ENCODE measurements at regions not wholly inside any gene's neighbourhood (a gene's known extent, or its start where the extent isn't known, plus 50 kb on each side); places are given as distances from the start of the nearest gene placed in this dataset.

- Histone ChIP-seq H4K91ac (replicated peaks; ENCODE audit: insufficient read length, low read length) (no peak overlapping the region), H2BK120ac (replicated peaks; ENCODE audit: low read depth, low read length) (no peak overlapping the region), H3K79me1 (ENCODE audit: low read depth, low read length) (no peaks in the 10 kb centered on the region), H3K4me2 (ENCODE audit: insufficient read depth in 1 of 2, low read depth in 2 of 2, low read length in 2 of 2) (no peak overlapping the region), H4K20me1 (replicated peaks in 1 of 2; ENCODE audit: control insufficient read depth in 1 of 2, insufficient read depth in 2 of 2, low read length in 2 of 2) (no peaks in the 10 kb centered on the region), H3K14ac (ENCODE audit: insufficient read length) (no peak overlapping the region), H3K18ac (ENCODE audit: extremely low read depth, low read length) (no peak overlapping the region), H2BK20ac (ENCODE audit: low read length) (no peak overlapping the region), H3K4me3 (ENCODE audit: extremely low read depth in 1 of 4, insufficient read depth in 2 of 4, low read depth in 3 of 4, low read length in 4 of 4) (no peak overlapping the region), H2AK5ac (ENCODE audit: low read depth, low read length) (no peak overlapping the region), H3K79me2 (ENCODE audit: control insufficient read depth in 1 of 2, insufficient read depth in 2 of 2, low read length in 2 of 2) (no peaks in the 10 kb centered on the region), H3K4me1 (replicated peaks in 1 of 4; ENCODE audit: control insufficient read depth in 3 of 4, insufficient read depth in 4 of 4, low read length in 3 of 4) (peaks cover 7 to 11% (median 11%) of the 10 kb centered on the region in 4 experiments), H2BK15ac (ENCODE audit: low read length) (no peak overlapping the region), H3K23ac (ENCODE audit: insufficient read length) (no peak overlapping the region), H3K27ac (ENCODE audit: low read depth, low read length) (no peak overlapping the region), H3K56ac (replicated peaks; ENCODE audit: insufficient read length, low read depth, low read length) (no peak overlapping the region), H3K27me3 (replicated peaks in 1 of 4; ENCODE audit: control insufficient read depth in 3 of 4, extremely low read depth in 1 of 4, insufficient read depth in 3 of 4, low read length in 3 of 4) (no peaks in the 10 kb centered on the region; a peak in 1 of 7 replicates), H3K9ac (replicated peaks in 1 of 4; ENCODE audit: extremely low read depth in 1 of 4, low read depth in 3 of 4, low read length in 3 of 4) (no peak overlapping the region), H3K23me2 (ENCODE audit: low read depth, low read length) (peaks cover 3% of the 10 kb centered on the region; the same call in 1 of the 2 replicates), H3K9me3 (ENCODE audit: insufficient read depth in 2 of 2, low read depth in 1 of 2, low read length in 1 of 2) (peaks cover 9 to 11% of the 10 kb centered on the region in 2 experiments), H2AFZ (ENCODE audit: low read length) (no peak overlapping the region), H2BK12ac (ENCODE audit: low read depth, low read length) (no peak overlapping the region), H3K4ac (replicated peaks; ENCODE audit: insufficient read length, low read depth, low read length) (no peak overlapping the region), H3K36me3 (ENCODE audit: control insufficient read depth in 2 of 4, insufficient read depth in 4 of 4, low read length in 3 of 4) (0 out of 8 replicates have a peak, but pooled peaks cover 0 to 3% (median 0%) of the 10 kb centered on the region in 4 experiments), H4K5ac (ENCODE audit: insufficient read length, low read depth, low read length) (no peak overlapping the region), H2BK5ac (ENCODE audit: low read depth, low read length) (no peak overlapping the region), H4K8ac (ENCODE audit: extremely low read depth, insufficient read depth, low read length) (no peak overlapping the region)
- DNase-seq (ENCODE audit: low read depth in 1 of 2, low spot score in 2 of 2) (no peak), FAIRE-seq (no peak)
- POLR2A ChIA-PET (ENCODE audit: partially characterized antibody) = no interaction called here
- TF ChIP-seq BRCA1 (IDR thresholded peaks at IDR 0.05; ENCODE audit: low read depth, low read length) = no peak
- TF ChIP-seq CREB1 (IDR thresholded peaks at IDR 0.05) = no peak
- no peak for TF ChIP-seq NANOG (IDR thresholded peaks at IDR 0.05; ENCODE audit: insufficient read depth, low read depth, low read length, poor library complexity, severe bottlenecking)
- no peak for TF ChIP-seq ASH2L (IDR thresholded peaks at IDR 0.05; ENCODE audit: low read length)
- no peak for TF ChIP-seq RBBP5 (IDR thresholded peaks at IDR 0.05; ENCODE audit: borderline replicate concordance, low read depth, low read length)
- no peak for TF ChIP-seq POU5F1 (IDR thresholded peaks at IDR 0.05; ENCODE audit: low read depth, low read length)
- TF ChIP-seq RXRA (IDR thresholded peaks at IDR 0.05; ENCODE audit: insufficient read depth, low read depth, low read length) = no peak
- no peak for TF ChIP-seq ATF2 (IDR thresholded peaks at IDR 0.05; ENCODE audit: low read length)
- no peak for TF ChIP-seq SRF (IDR thresholded peaks at IDR 0.05; ENCODE audit: low read depth, low read length)
- TF ChIP-seq CHD2 (IDR thresholded peaks at IDR 0.05; ENCODE audit: low read length) = no peak
- no peak for TF ChIP-seq SP2 (IDR thresholded peaks at IDR 0.05; ENCODE audit: low read length)
- no peak for TF ChIP-seq KDM4A (IDR thresholded peaks at IDR 0.05; ENCODE audit: low read depth, low read length, severe bottlenecking)
- no peak for TF ChIP-seq JUN (IDR thresholded peaks at IDR 0.05; ENCODE audit: low read depth, low read length)
- TF ChIP-seq BACH1 (IDR thresholded peaks at IDR 0.05; ENCODE audit: low read length) = no peak
- TF ChIP-seq TEAD4 (IDR thresholded peaks at IDR 0.05; ENCODE audit: low read depth, low read length) = no peak
- CTCF ChIA-PET (ENCODE audit: partially characterized antibody) = interaction anchor here (0.6 to 1.3 kb wide), 3 partner anchors 39 to 164 kb away, joined by 3 to 4 read pairs (median 3); no protein-coding TSS in a partner anchor
- WGBS, 2 experiments (ENCODE audit: extremely low coverage in 1 of 2, insufficient coverage in 1 of 2, insufficient read length in 1 of 2, insufficient replicate concordance in 2 of 2, low coverage in 1 of 2, low lambda C conversion rate in 2 of 2, missing lambda C conversion rate in 1 of 2) = 89% methylated on average over 6 of the region's 6 CpGs; no CpG with 5 or more reads in 1 of the 2 experiments
Observed at GRCh38 chr9:88742483-88742882, 207.5 kb downstream of the NXNL2 start.

Measured in H1 (cell line).